CD14-positive monocyte (primary cell): ENCODE measurements at regions not wholly inside any gene's neighbourhood (a gene's known extent, or its start where the extent isn't known, plus 50 kb on each side); places are given as distances from the start of the nearest gene placed in this dataset.

ENCODE experiments used
- DNase-seq, 3 donors: peaks; one replicate each; pipeline ENCODE4 v3.0.0-alpha.2; 2011 to 2022
- H2AFZ ChIP-seq: 2 replicates; pipeline ENCODE4 v1.6.0; 2012; ENCODE audit warnings: mild to moderate bottlenecking, low read depth, low read length, inconsistent platforms; ENCODE audit not compliant: insufficient read depth, poor library complexity, severe bottlenecking
- H3K27ac ChIP-seq, 2 donors: 1 replicate in 1 of 2; 2 replicates in 1 of 2; pipeline ENCODE4 v1.5.1; 2012 to 2013; ENCODE audit warnings: low read length in 2 of 2, control low read depth in 1 of 2, inconsistent platforms in 1 of 2, low read depth in 1 of 2, mild to moderate bottlenecking in 1 of 2
- H3K27me3 ChIP-seq, 2 donors: one replicate each; pipeline versions ENCODE4 v1.6.0 to v1.6.1; 2011 to 2013; ENCODE audit warnings: low read length in 2 of 2; ENCODE audit not compliant: control insufficient read depth in 2 of 2, insufficient read depth in 2 of 2
- H3K36me3 ChIP-seq, 2 donors: replicated peaks in 1 of 2; 1 replicate in 1 of 2; 2 replicates in 1 of 2; pipeline versions ENCODE4 v1.5.1 to v1.6.1; 2012 to 2013; ENCODE audit warnings: low read length in 2 of 2, control low read depth in 1 of 2, inconsistent platforms in 1 of 2, mild to moderate bottlenecking in 1 of 2; ENCODE audit not compliant: insufficient read depth in 2 of 2, control insufficient read depth in 1 of 2
- H3K4me1 ChIP-seq, 2 donors: 1 replicate in 1 of 2; 2 replicates in 1 of 2; pipeline versions ENCODE4 v1.5.1 to v1.6.1; 2012 to 2013; ENCODE audit warnings: low read length in 2 of 2, control low read depth in 1 of 2, inconsistent platforms in 1 of 2, mild to moderate bottlenecking in 1 of 2, moderate library complexity in 1 of 2; ENCODE audit not compliant: insufficient read depth in 2 of 2, control insufficient read depth in 1 of 2
- H3K4me2 ChIP-seq: replicated peaks from 2 replicates; pipeline ENCODE3; 2012; ENCODE audit warnings: low read length, moderate library complexity, mild to moderate bottlenecking; ENCODE audit not compliant: poor library complexity, severe bottlenecking; ENCODE audit errors: extremely low read depth
- H3K4me3 ChIP-seq, 3 experiments: fragments of 200-600 bp in 1 of 3; sonication (generic) in 1 of 3; replicated peaks in 1 of 3; 1 replicate in 2 of 3; 2 replicates in 1 of 3; pipeline ENCODE4 v1.5.1; 2011 to 2013; ENCODE audit warnings: low read length in 3 of 3, mild to moderate bottlenecking in 3 of 3, control low read depth in 2 of 3, low read depth in 2 of 3, inconsistent platforms in 1 of 3, moderate library complexity in 1 of 3
- H3K79me2 ChIP-seq: 2 replicates; pipeline ENCODE4 v1.6.0; 2012; ENCODE audit warnings: mild to moderate bottlenecking, control low read depth, inconsistent platforms, low read length, moderate library complexity; ENCODE audit not compliant: insufficient read depth
- H3K9ac ChIP-seq: 2 replicates; pipeline ENCODE4 v1.6.0; 2017; ENCODE audit warnings: low read length, mild to moderate bottlenecking; ENCODE audit not compliant: insufficient read depth, poor library complexity, severe bottlenecking
- H3K9me3 ChIP-seq, 2 donors: replicated peaks in 1 of 2; 1 replicate in 1 of 2; 2 replicates in 1 of 2; pipeline versions ENCODE4 v1.5.1 to v1.6.1; 2012 to 2013; ENCODE audit warnings: low read length in 2 of 2, control low read depth in 1 of 2; ENCODE audit not compliant: control insufficient read depth in 1 of 2, insufficient read depth in 1 of 2
- H4K20me1 ChIP-seq: 2 replicates; pipeline ENCODE4 v1.6.0; 2012; ENCODE audit warnings: mild to moderate bottlenecking, low read length, control low read depth, moderate library complexity; ENCODE audit not compliant: insufficient read depth
- H3K27ac Mint-ChIP-seq, 7 donors: one replicate each; pipeline ENCODE4 v1.8.0; 2020; ENCODE audit warnings: mild to moderate bottlenecking in 7 of 7, mixed read lengths in 7 of 7, moderate library complexity in 6 of 7, inconsistent platforms in 2 of 7
- H3K27me3 Mint-ChIP-seq, 3 donors: one replicate each; pipeline ENCODE4 v1.8.0; 2021 to 2022; ENCODE audit warnings: low read depth in 3 of 3, mild to moderate bottlenecking in 3 of 3, mixed read lengths in 3 of 3, moderate library complexity in 3 of 3, inconsistent platforms in 1 of 3
- H3K36me3 Mint-ChIP-seq, 2 donors: one replicate each; pipeline ENCODE4 v1.8.0; 2020; ENCODE audit warnings: mixed read lengths in 2 of 2, inconsistent platforms in 1 of 2, mild to moderate bottlenecking in 1 of 2
- H3K4me1 Mint-ChIP-seq: one replicate; pipeline ENCODE4 v1.8.0; 2020; ENCODE audit warnings: mild to moderate bottlenecking, mixed read lengths
- H3K4me3 Mint-ChIP-seq, 2 donors: one replicate each; pipeline ENCODE4 v1.8.0; 2020; ENCODE audit warnings: mild to moderate bottlenecking in 2 of 2, mixed read lengths in 2 of 2, moderate library complexity in 1 of 2
- H3K9me3 Mint-ChIP-seq, 7 donors: one replicate each; pipeline ENCODE4 v1.8.0; 2020 to 2022; ENCODE audit warnings: mixed read lengths in 7 of 7, mild to moderate bottlenecking in 6 of 7, moderate library complexity in 6 of 7, inconsistent platforms in 2 of 7
- CTCF ChIP-seq: fragments of 200-600 bp; IDR thresholded peaks from one replicate; pipeline ENCODE4 v1.8.0; 2022; ENCODE audit warnings: antibody characterized with exemption, mild to moderate bottlenecking
- WGBS: methylation state at CpG from one replicate; pipeline ENCODE4 v1.1.5; 2013; ENCODE audit warnings: missing lambda C conversion rate; ENCODE audit not compliant: insufficient coverage; 5-methylcytosine and 5-hydroxymethylcytosine counted together
- intact Hi-C, 2 donors: fragments of 100-400 bp; cut with micrococcal nuclease; formaldehyde crosslinking; loops; one replicate each; pipeline versions ENCODE4 v1.15.0 to v1.15.1; 2023

GRCh38 chr7:18315241-18315640 is 180.3 kb upstream of the HDAC9 start:
- H3K4me1 Mint-ChIP-seq: peaks cover 44% of the 10 kb centered on the region
- no peak for TF ChIP-seq CTCF
- no CpG with 5 or more reads among the region's 2 CpGs for WGBS
- H3K27me3 Mint-ChIP-seq: no peaks in the 10 kb centered on the region
- no peak for DNase-seq
- no peak overlapping the region for H3K9ac ChIP-seq
- H3K36me3 Mint-ChIP-seq: peaks cover 10% of the 10 kb centered on the region in 2 donors
- intact Hi-C loops: no loop called here
- no peak overlapping the region for H3K4me3 Mint-ChIP-seq
- peaks cover 25 to 45% of the 10 kb centered on the region in 2 donors for H3K4me1 ChIP-seq
- no peaks in the 10 kb centered on the region for H3K27me3 ChIP-seq
- peak overlapping the region in 1 of 2 donors; percentile 55 for H3K27ac ChIP-seq
- no peak overlapping the region for H3K4me2 ChIP-seq
- no peaks in the 10 kb centered on the region for H3K36me3 ChIP-seq
- H3K9me3 ChIP-seq: no peaks in the 10 kb centered on the region
- peak overlapping the region in 2 of 7 donors; percentile 13 to 21 for H3K27ac Mint-ChIP-seq
- peaks cover 95% of the 10 kb centered on the region for H3K79me2 ChIP-seq
- peaks cover 0 to 3% (median 0%) of the 10 kb centered on the region in 7 donors for H3K9me3 Mint-ChIP-seq
- peaks cover 59% of the 10 kb centered on the region for H4K20me1 ChIP-seq
- no peak overlapping the region for H3K4me3 ChIP-seq
- no peak overlapping the region for H2AFZ ChIP-seq

- intact Hi-C loops: no loop called here
- H3K27me3 ChIP-seq: no peaks in the 10 kb centered on the region
- H3K27me3 Mint-ChIP-seq: no peaks in the 10 kb centered on the region
These were observed 177.6 kb upstream of the HDAC9 start for GRCh38 chr7:18317941-18318340.

More at GRCh38 chr7:18317941-18318340, 177.6 kb upstream of the HDAC9 start:
- H3K79me2 ChIP-seq: peaks cover 95% of the 10 kb centered on the region
- H3K4me3 ChIP-seq: peak overlapping the region in 1 of 3 experiments; percentile 50
- H3K9ac ChIP-seq: no peak overlapping the region
- Mint-ChIP-seq H3K4me3 (peak overlapping the region; percentile 24 to 76), H3K36me3 (peaks cover 11% of the 10 kb centered on the region in 2 donors), H3K4me1 (peaks cover 48% of the 10 kb centered on the region), H3K9me3 (no peaks in the 10 kb centered on the region), H3K27ac (peak overlapping the region; percentile 85 to 97 (median 92))
- peak overlapping the region in 1 of 2 donors; percentile 86 for H3K27ac ChIP-seq
- H2AFZ ChIP-seq: no peak overlapping the region
- H3K36me3 ChIP-seq: peaks cover 0 to 4% of the 10 kb centered on the region in 2 donors
- peak in 2 of 3 donors; percentile 14 to 27 for DNase-seq
- no peaks in the 10 kb centered on the region for H3K9me3 ChIP-seq
- TF ChIP-seq CTCF: no peak
- H3K4me2 ChIP-seq: peak overlapping the region; percentile 51
- no CpG with 5 or more reads among the region's 2 CpGs for WGBS
- H4K20me1 ChIP-seq: peaks cover 55% of the 10 kb centered on the region
- peaks cover 32 to 56% of the 10 kb centered on the region in 2 donors for H3K4me1 ChIP-seq
